CD14-positive monocyte (primary cell): ENCODE measurements at regions not wholly inside any gene's neighbourhood (a gene's known extent, or its start where the extent isn't known, plus 50 kb on each side); places are given as distances from the start of the nearest gene placed in this dataset.

Experiments used
- DNase-seq, 3 donors: peaks; one replicate each; pipeline ENCODE4 v3.0.0-alpha.2; 2011 to 2022
- H2AFZ ChIP-seq: 2 replicates; pipeline ENCODE4 v1.6.0; 2012; ENCODE audit warnings: mild to moderate bottlenecking, low read depth, low read length, inconsistent platforms; ENCODE audit not compliant: insufficient read depth, poor library complexity, severe bottlenecking
- H3K27ac ChIP-seq, 2 donors: 1 replicate in 1 of 2; 2 replicates in 1 of 2; pipeline ENCODE4 v1.5.1; 2012 to 2013; ENCODE audit warnings: low read length in 2 of 2, control low read depth in 1 of 2, inconsistent platforms in 1 of 2, low read depth in 1 of 2, mild to moderate bottlenecking in 1 of 2
- H3K27me3 ChIP-seq, 2 donors: one replicate each; pipeline versions ENCODE4 v1.6.0 to v1.6.1; 2011 to 2013; ENCODE audit warnings: low read length in 2 of 2; ENCODE audit not compliant: control insufficient read depth in 2 of 2, insufficient read depth in 2 of 2
- H3K36me3 ChIP-seq, 2 donors: replicated peaks in 1 of 2; 1 replicate in 1 of 2; 2 replicates in 1 of 2; pipeline versions ENCODE4 v1.5.1 to v1.6.1; 2012 to 2013; ENCODE audit warnings: low read length in 2 of 2, control low read depth in 1 of 2, inconsistent platforms in 1 of 2, mild to moderate bottlenecking in 1 of 2; ENCODE audit not compliant: insufficient read depth in 2 of 2, control insufficient read depth in 1 of 2
- H3K4me1 ChIP-seq, 2 donors: 1 replicate in 1 of 2; 2 replicates in 1 of 2; pipeline versions ENCODE4 v1.5.1 to v1.6.1; 2012 to 2013; ENCODE audit warnings: low read length in 2 of 2, control low read depth in 1 of 2, inconsistent platforms in 1 of 2, mild to moderate bottlenecking in 1 of 2, moderate library complexity in 1 of 2; ENCODE audit not compliant: insufficient read depth in 2 of 2, control insufficient read depth in 1 of 2
- H3K4me2 ChIP-seq: replicated peaks from 2 replicates; pipeline ENCODE3; 2012; ENCODE audit warnings: low read length, moderate library complexity, mild to moderate bottlenecking; ENCODE audit not compliant: poor library complexity, severe bottlenecking; ENCODE audit errors: extremely low read depth
- H3K4me3 ChIP-seq, 3 experiments: fragments of 200-600 bp in 1 of 3; sonication (generic) in 1 of 3; replicated peaks in 1 of 3; 1 replicate in 2 of 3; 2 replicates in 1 of 3; pipeline ENCODE4 v1.5.1; 2011 to 2013; ENCODE audit warnings: low read length in 3 of 3, mild to moderate bottlenecking in 3 of 3, control low read depth in 2 of 3, low read depth in 2 of 3, inconsistent platforms in 1 of 3, moderate library complexity in 1 of 3
- H3K79me2 ChIP-seq: 2 replicates; pipeline ENCODE4 v1.6.0; 2012; ENCODE audit warnings: mild to moderate bottlenecking, control low read depth, inconsistent platforms, low read length, moderate library complexity; ENCODE audit not compliant: insufficient read depth
- H3K9ac ChIP-seq: 2 replicates; pipeline ENCODE4 v1.6.0; 2017; ENCODE audit warnings: low read length, mild to moderate bottlenecking; ENCODE audit not compliant: insufficient read depth, poor library complexity, severe bottlenecking
- H3K9me3 ChIP-seq, 2 donors: replicated peaks in 1 of 2; 1 replicate in 1 of 2; 2 replicates in 1 of 2; pipeline versions ENCODE4 v1.5.1 to v1.6.1; 2012 to 2013; ENCODE audit warnings: low read length in 2 of 2, control low read depth in 1 of 2; ENCODE audit not compliant: control insufficient read depth in 1 of 2, insufficient read depth in 1 of 2
- H4K20me1 ChIP-seq: 2 replicates; pipeline ENCODE4 v1.6.0; 2012; ENCODE audit warnings: mild to moderate bottlenecking, low read length, control low read depth, moderate library complexity; ENCODE audit not compliant: insufficient read depth
- H3K27ac Mint-ChIP-seq, 7 donors: one replicate each; pipeline ENCODE4 v1.8.0; 2020; ENCODE audit warnings: mild to moderate bottlenecking in 7 of 7, mixed read lengths in 7 of 7, moderate library complexity in 6 of 7, inconsistent platforms in 2 of 7
- H3K27me3 Mint-ChIP-seq, 3 donors: one replicate each; pipeline ENCODE4 v1.8.0; 2021 to 2022; ENCODE audit warnings: low read depth in 3 of 3, mild to moderate bottlenecking in 3 of 3, mixed read lengths in 3 of 3, moderate library complexity in 3 of 3, inconsistent platforms in 1 of 3
- H3K36me3 Mint-ChIP-seq, 2 donors: one replicate each; pipeline ENCODE4 v1.8.0; 2020; ENCODE audit warnings: mixed read lengths in 2 of 2, inconsistent platforms in 1 of 2, mild to moderate bottlenecking in 1 of 2
- H3K4me1 Mint-ChIP-seq: one replicate; pipeline ENCODE4 v1.8.0; 2020; ENCODE audit warnings: mild to moderate bottlenecking, mixed read lengths
- H3K4me3 Mint-ChIP-seq, 2 donors: one replicate each; pipeline ENCODE4 v1.8.0; 2020; ENCODE audit warnings: mild to moderate bottlenecking in 2 of 2, mixed read lengths in 2 of 2, moderate library complexity in 1 of 2
- H3K9me3 Mint-ChIP-seq, 7 donors: one replicate each; pipeline ENCODE4 v1.8.0; 2020 to 2022; ENCODE audit warnings: mixed read lengths in 7 of 7, mild to moderate bottlenecking in 6 of 7, moderate library complexity in 6 of 7, inconsistent platforms in 2 of 7
- WGBS: methylation state at CpG from one replicate; pipeline ENCODE4 v1.1.5; 2013; ENCODE audit warnings: missing lambda C conversion rate; ENCODE audit not compliant: insufficient coverage; 5-methylcytosine and 5-hydroxymethylcytosine counted together
- intact Hi-C, 2 donors: fragments of 100-400 bp; cut with micrococcal nuclease; formaldehyde crosslinking; loops; one replicate each; pipeline versions ENCODE4 v1.15.0 to v1.15.1; 2023
- TF ChIP-seq, protein P1 (sequence below): fragments of 200-600 bp; IDR thresholded peaks from one replicate; pipeline ENCODE4 v1.8.0; 2022; ENCODE audit warnings: antibody characterized with exemption, mild to moderate bottlenecking

DNA sequence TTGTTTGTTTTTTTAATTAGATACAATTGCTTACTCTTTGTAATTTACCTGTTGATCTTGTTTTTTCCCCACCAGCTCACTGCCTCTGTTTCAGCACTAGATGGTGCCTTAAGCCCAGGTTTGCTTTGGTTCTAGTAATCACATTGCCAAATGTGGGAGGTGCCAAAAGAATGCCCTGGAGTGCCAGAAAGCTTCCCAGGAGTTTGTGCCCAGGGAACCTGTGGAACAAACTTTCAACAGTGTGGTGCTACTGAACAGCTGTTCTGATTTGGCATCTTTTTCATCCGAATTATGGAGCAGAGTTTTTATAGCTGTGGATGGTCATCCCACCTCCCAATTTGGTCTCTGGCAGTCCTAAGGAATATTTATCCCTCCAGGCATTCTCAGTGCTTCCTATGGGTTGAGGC, 1000.7 kb downstream of the STIM2 start:
- H2AFZ ChIP-seq: no peak overlapping the region
- WGBS: no CpG with 5 or more reads among the region's 1 CpG
- intact Hi-C loops: no loop called here
- Mint-ChIP-seq H3K4me1 (no peaks in the 10 kb centered on the region), H3K9me3 (peaks cover 0 to 3% (median 0%) of the 10 kb centered on the region in 7 donors), H3K27ac (no peak overlapping the region), H3K27me3 (peaks cover 0 to 2% (median 1%) of the 10 kb centered on the region in 3 donors), H3K4me3 (no peak overlapping the region), H3K36me3 (no peaks in the 10 kb centered on the region)
- TF ChIP-seq, protein P1, sequence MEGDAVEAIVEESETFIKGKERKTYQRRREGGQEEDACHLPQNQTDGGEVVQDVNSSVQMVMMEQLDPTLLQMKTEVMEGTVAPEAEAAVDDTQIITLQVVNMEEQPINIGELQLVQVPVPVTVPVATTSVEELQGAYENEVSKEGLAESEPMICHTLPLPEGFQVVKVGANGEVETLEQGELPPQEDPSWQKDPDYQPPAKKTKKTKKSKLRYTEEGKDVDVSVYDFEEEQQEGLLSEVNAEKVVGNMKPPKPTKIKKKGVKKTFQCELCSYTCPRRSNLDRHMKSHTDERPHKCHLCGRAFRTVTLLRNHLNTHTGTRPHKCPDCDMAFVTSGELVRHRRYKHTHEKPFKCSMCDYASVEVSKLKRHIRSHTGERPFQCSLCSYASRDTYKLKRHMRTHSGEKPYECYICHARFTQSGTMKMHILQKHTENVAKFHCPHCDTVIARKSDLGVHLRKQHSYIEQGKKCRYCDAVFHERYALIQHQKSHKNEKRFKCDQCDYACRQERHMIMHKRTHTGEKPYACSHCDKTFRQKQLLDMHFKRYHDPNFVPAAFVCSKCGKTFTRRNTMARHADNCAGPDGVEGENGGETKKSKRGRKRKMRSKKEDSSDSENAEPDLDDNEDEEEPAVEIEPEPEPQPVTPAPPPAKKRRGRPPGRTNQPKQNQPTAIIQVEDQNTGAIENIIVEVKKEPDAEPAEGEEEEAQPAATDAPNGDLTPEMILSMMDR: no peak
- H3K36me3 ChIP-seq: no peaks in the 10 kb centered on the region
- no peaks in the 10 kb centered on the region for H3K9me3 ChIP-seq
- H3K9ac ChIP-seq: no peak overlapping the region
- H3K4me2 ChIP-seq: no peak overlapping the region
- no peaks in the 10 kb centered on the region for H3K27me3 ChIP-seq
- no peaks in the 10 kb centered on the region for H4K20me1 ChIP-seq
- no peaks in the 10 kb centered on the region for H3K79me2 ChIP-seq
- no peak overlapping the region for H3K4me3 ChIP-seq
- no peaks in the 10 kb centered on the region for H3K4me1 ChIP-seq
- no peak for DNase-seq
- no peak overlapping the region for H3K27ac ChIP-seq

DNA sequence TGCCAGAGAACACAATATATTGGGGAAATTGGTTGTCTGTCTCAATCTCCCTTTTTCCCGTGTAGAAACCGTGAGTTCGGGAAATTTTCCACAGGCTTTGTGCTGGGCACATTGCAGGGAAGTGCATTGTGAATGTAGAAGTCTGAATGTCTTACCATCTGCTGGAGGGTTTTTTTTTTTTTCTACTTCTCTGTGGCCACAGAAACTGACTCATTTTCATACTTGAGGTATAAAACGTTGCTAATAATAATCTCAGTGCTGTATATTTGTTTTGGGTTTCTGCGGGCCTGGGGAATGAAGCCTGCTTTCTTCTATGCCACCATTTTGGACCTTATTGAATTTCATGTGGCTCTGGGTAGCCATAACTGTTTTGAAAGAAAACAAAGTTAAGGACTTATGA, 1001.2 kb downstream of the STIM2 start:
- Histone ChIP-seq H3K9me3 (no peaks in the 10 kb centered on the region), H3K4me1 (no peaks in the 10 kb centered on the region), H3K36me3 (no peaks in the 10 kb centered on the region), H3K9ac (no peak overlapping the region), H3K79me2 (no peaks in the 10 kb centered on the region), H3K4me3 (no peak overlapping the region), H3K27ac (no peak overlapping the region), H2AFZ (no peak overlapping the region), H3K4me2 (no peak overlapping the region), H4K20me1 (no peaks in the 10 kb centered on the region), H3K27me3 (no peaks in the 10 kb centered on the region)
- Mint-ChIP-seq H3K9me3 (peaks cover 0 to 3% (median 0%) of the 10 kb centered on the region in 7 donors), H3K27me3 (peaks cover 0 to 3% (median 1%) of the 10 kb centered on the region in 3 donors), H3K4me1 (no peaks in the 10 kb centered on the region), H3K36me3 (no peaks in the 10 kb centered on the region), H3K27ac (no peak overlapping the region), H3K4me3 (no peak overlapping the region)
- no peak for DNase-seq
- intact Hi-C loops: no loop called here
- TF ChIP-seq, protein P1: no peak
- WGBS: no CpG with 5 or more reads among the region's 5 CpGs
